HUES48 (cell line): ENCODE measurements at regions not wholly inside any gene's neighbourhood (a gene's known extent, or its start where the extent isn't known, plus 50 kb on each side); places are given as distances from the start of the nearest gene placed in this dataset.

Experiments used
- H3K27ac ChIP-seq: one replicate; pipeline ENCODE4 v1.7.0; 2013; ENCODE audit warnings: low read depth, low read length, inconsistent platforms
- H3K27me3 ChIP-seq: 2 replicates; pipeline ENCODE4 v1.6.1; 2013; ENCODE audit warnings: mild to moderate bottlenecking, low read length; ENCODE audit not compliant: control insufficient read depth, insufficient read depth
- H3K36me3 ChIP-seq: 2 replicates; pipeline ENCODE4 v1.6.1; 2013; ENCODE audit warnings: low read length; ENCODE audit not compliant: control insufficient read depth, insufficient read depth
- H3K4me1 ChIP-seq: 2 replicates; pipeline ENCODE4 v1.6.1; 2013; ENCODE audit warnings: mild to moderate bottlenecking, low read length; ENCODE audit not compliant: control insufficient read depth, insufficient read depth
- H3K4me3 ChIP-seq: 2 replicates; pipeline ENCODE4 v1.5.1; 2013; ENCODE audit warnings: mild to moderate bottlenecking, low read depth, low read length
- H3K9ac ChIP-seq: 2 replicates; pipeline ENCODE4 v1.6.1; 2013; ENCODE audit warnings: mild to moderate bottlenecking, low read depth, low read length, moderate library complexity
- H3K9me3 ChIP-seq: 2 replicates; pipeline ENCODE4 v1.6.1; 2013; ENCODE audit warnings: low read length; ENCODE audit not compliant: control insufficient read depth, insufficient read depth

GRCh38 chr4:123476089-123476488 lies 79.5 kb downstream of the SPRY1 start:
- H3K4me1 ChIP-seq: peaks cover 13% of the 10 kb centered on the region
- H3K27me3 ChIP-seq: no peaks in the 10 kb centered on the region
- no peaks in the 10 kb centered on the region for H3K36me3 ChIP-seq
- no peak overlapping the region for H3K9ac ChIP-seq
- no peak overlapping the region for H3K27ac ChIP-seq
- H3K9me3 ChIP-seq: no peaks in the 10 kb centered on the region
- H3K4me3 ChIP-seq: no peak overlapping the region

GRCh38 chr4:123477711-123478209 lies 81.2 kb downstream of the SPRY1 start:
- Histone ChIP-seq H3K36me3 (no peaks in the 10 kb centered on the region), H3K4me3 (no peak overlapping the region), H3K9me3 (no peaks in the 10 kb centered on the region), H3K4me1 (peaks cover 13% of the 10 kb centered on the region), H3K27me3 (no peaks in the 10 kb centered on the region), H3K27ac (no peak overlapping the region), H3K9ac (no peak overlapping the region)

GRCh38 chr4:123478859-123479345 lies 82.3 kb downstream of the SPRY1 start:
- Histone ChIP-seq H3K4me1 (peaks cover 13% of the 10 kb centered on the region), H3K9ac (no peak overlapping the region), H3K36me3 (no peaks in the 10 kb centered on the region), H3K27ac (no peak overlapping the region), H3K4me3 (no peak overlapping the region), H3K27me3 (no peaks in the 10 kb centered on the region), H3K9me3 (no peaks in the 10 kb centered on the region)

- H3K27ac ChIP-seq: no peak overlapping the region
- peaks cover 13% of the 10 kb centered on the region for H3K4me1 ChIP-seq
- no peak overlapping the region for H3K4me3 ChIP-seq
- no peak overlapping the region for H3K9ac ChIP-seq
- H3K36me3 ChIP-seq: no peaks in the 10 kb centered on the region
- H3K9me3 ChIP-seq: no peaks in the 10 kb centered on the region
- H3K27me3 ChIP-seq: no peaks in the 10 kb centered on the region
These were observed 83.3 kb downstream of the SPRY1 start for GRCh38 chr4:123479944-123480343.

GRCh38 chr4:123480706-123481418 lies 84.3 kb downstream of the SPRY1 start:
- Histone ChIP-seq H3K27me3 (no peaks in the 10 kb centered on the region), H3K9me3 (no peaks in the 10 kb centered on the region), H3K27ac (no peak overlapping the region), H3K36me3 (no peaks in the 10 kb centered on the region), H3K9ac (no peak overlapping the region), H3K4me1 (peaks cover 13% of the 10 kb centered on the region), H3K4me3 (no peak overlapping the region)

GRCh38 chr4:123481717-123482116 lies 85.1 kb downstream of the SPRY1 start:
- Histone ChIP-seq H3K27ac (no peak overlapping the region), H3K4me3 (no peak overlapping the region), H3K27me3 (no peaks in the 10 kb centered on the region), H3K4me1 (peaks cover 13% of the 10 kb centered on the region), H3K9me3 (no peaks in the 10 kb centered on the region), H3K36me3 (no peaks in the 10 kb centered on the region), H3K9ac (no peak overlapping the region)

GRCh38 chr4:123484291-123484926 lies 87.8 kb downstream of the SPRY1 start:
- H3K9me3 ChIP-seq: no peaks in the 10 kb centered on the region
- peaks cover under 1% of the 10 kb centered on the region; the same call in 1 of the 2 replicates for H3K4me1 ChIP-seq
- H3K4me3 ChIP-seq: no peak overlapping the region
- H3K36me3 ChIP-seq: no peaks in the 10 kb centered on the region
- no peak overlapping the region for H3K27ac ChIP-seq
- no peaks in the 10 kb centered on the region for H3K27me3 ChIP-seq
- H3K9ac ChIP-seq: no peak overlapping the region

- H3K4me1 ChIP-seq: no peaks in the 10 kb centered on the region
- H3K36me3 ChIP-seq: no peaks in the 10 kb centered on the region
- no peak overlapping the region for H3K4me3 ChIP-seq
- no peaks in the 10 kb centered on the region for H3K27me3 ChIP-seq
- no peak overlapping the region for H3K27ac ChIP-seq
- H3K9ac ChIP-seq: no peak overlapping the region
- H3K9me3 ChIP-seq: no peaks in the 10 kb centered on the region
These were observed 89.0 kb downstream of the SPRY1 start for GRCh38 chr4:123485601-123486000.

GRCh38 chr4:123488916-123489315 lies 92.3 kb downstream of the SPRY1 start:
- no peak overlapping the region for H3K9ac ChIP-seq
- no peaks in the 10 kb centered on the region for H3K4me1 ChIP-seq
- no peaks in the 10 kb centered on the region for H3K36me3 ChIP-seq
- H3K9me3 ChIP-seq: no peaks in the 10 kb centered on the region
- H3K27me3 ChIP-seq: no peaks in the 10 kb centered on the region
- no peak overlapping the region for H3K4me3 ChIP-seq
- no peak overlapping the region for H3K27ac ChIP-seq

GRCh38 chr4:123495530-123495929 lies 98.9 kb downstream of the SPRY1 start:
- Histone ChIP-seq H3K27me3 (no peaks in the 10 kb centered on the region), H3K4me3 (no peak overlapping the region), H3K36me3 (no peaks in the 10 kb centered on the region), H3K27ac (no peak overlapping the region), H3K9ac (no peak overlapping the region), H3K4me1 (no peaks in the 10 kb centered on the region), H3K9me3 (peaks cover 7% of the 10 kb centered on the region; the same call in 1 of the 2 replicates)

- Histone ChIP-seq H3K9ac (no peak overlapping the region), H3K27ac (no peak overlapping the region), H3K36me3 (no peaks in the 10 kb centered on the region), H3K4me1 (0 out of 2 replicates have a peak, but pooled peaks cover under 1% of the 10 kb centered on the region), H3K4me3 (no peak overlapping the region), H3K27me3 (no peaks in the 10 kb centered on the region), H3K9me3 (peaks cover 12% of the 10 kb centered on the region; the same call in 1 of the 2 replicates)
These were observed 99.8 kb downstream of the SPRY1 start for GRCh38 chr4:123496421-123496820.
